RPMI7951 (cell line): ENCODE measurements at regions not wholly inside any gene's neighbourhood (a gene's known extent, or its start where the extent isn't known, plus 50 kb on each side); places are given as distances from the start of the nearest gene placed in this dataset.

ENCODE experiments used
- DNase-seq: peaks from one replicate; pipeline ENCODE4 v3.0.0-alpha.2; 2012; ENCODE audit warnings: low read depth

GRCh38 chr5:92421196-92421595, 1038.1 kb upstream of the ARRDC3 start:
- DNase-seq = no peak

- no peak for DNase-seq
Observed at GRCh38 chr5:92419261-92419660, 1036.1 kb upstream of the ARRDC3 start.

- no peak for DNase-seq
Observed at GRCh38 chr5:92418341-92418740, 1035.2 kb upstream of the ARRDC3 start.

- DNase-seq = no peak
Observed at GRCh38 chr5:92409134-92409533, 1026.0 kb upstream of the ARRDC3 start.

GRCh38 chr5:92402956-92403702, 1020.0 kb upstream of the ARRDC3 start:
- DNase-seq = no peak

- no peak for DNase-seq
Observed at GRCh38 chr5:92402045-92402444, 1018.9 kb upstream of the ARRDC3 start.

GRCh38 chr5:92401492-92401891, 1018.4 kb upstream of the ARRDC3 start:
- DNase-seq = no peak

GRCh38 chr5:92394936-92395335, 1011.8 kb upstream of the ARRDC3 start:
- DNase-seq = no peak

GRCh38 chr5:92390657-92391056, 1007.5 kb upstream of the ARRDC3 start:
- DNase-seq = no peak

GRCh38 chr5:92380069-92380770, 997.1 kb upstream of the ARRDC3 start:
- DNase-seq = no peak

- DNase-seq = no peak
Observed at GRCh38 chr5:92378966-92379611, 996.0 kb upstream of the ARRDC3 start.

GRCh38 chr5:92374859-92375258, 991.7 kb upstream of the ARRDC3 start:
- no peak for DNase-seq

GRCh38 chr5:92372766-92373165, 989.6 kb upstream of the ARRDC3 start:
- DNase-seq = no peak

GRCh38 chr5:92371889-92372235, 988.7 kb upstream of the ARRDC3 start:
- no peak for DNase-seq

GRCh38 chr5:92371171-92371888, 988.2 kb upstream of the ARRDC3 start:
- DNase-seq = no peak

- no peak for DNase-seq
Observed at GRCh38 chr5:92370032-92370431, 986.9 kb upstream of the ARRDC3 start.

GRCh38 chr5:92369587-92369986, 986.5 kb upstream of the ARRDC3 start:
- no peak for DNase-seq

- no peak for DNase-seq
Observed at GRCh38 chr5:92364986-92365550, 982.0 kb upstream of the ARRDC3 start.

- no peak for DNase-seq
Observed at GRCh38 chr5:92353107-92354030, 970.3 kb upstream of the ARRDC3 start.

- no peak for DNase-seq
Observed at GRCh38 chr5:92337772-92338234, 954.7 kb upstream of the ARRDC3 start.

GRCh38 chr5:92332039-92332438, 948.9 kb upstream of the ARRDC3 start:
- no peak for DNase-seq
